ENCODE measurements at regions not wholly inside any gene's neighbourhood (a gene's known extent, or its start where the extent isn't known, plus 50 kb on each side); places are given as distances from the start of the nearest gene placed in this dataset.

GRCh38 chr2:11996618-11997017 is 250.2 kb downstream of the LPIN1 start:
- H3K4me3 ChIP-seq (ENCODE audit: low read length) = no peak overlapping the region
- H3K9me3 ChIP-seq (ENCODE audit: control insufficient read depth, low read length) = peaks cover 8% of the 10 kb centered on the region
- no peak overlapping the region for H3K9ac ChIP-seq (ENCODE audit: low read length)
- peaks cover 12% of the 10 kb centered on the region for H3K4me1 ChIP-seq (ENCODE audit: control insufficient read depth, insufficient read depth, low read length)
- H3K27me3 ChIP-seq (replicated peaks; ENCODE audit: control insufficient read depth, insufficient read depth, low read length) = peaks cover 5% of the 10 kb centered on the region
- peak; percentile 72 for DNase-seq (ENCODE audit: low read depth)
- H3K36me3 ChIP-seq (ENCODE audit: control insufficient read depth, insufficient read depth, low read length, severe bottlenecking) = no peaks in the 10 kb centered on the region

GRCh38 chr2:11997142-11997541 is 250.7 kb downstream of the LPIN1 start:
- peaks cover 12% of the 10 kb centered on the region for H3K4me1 ChIP-seq (ENCODE audit: control insufficient read depth, insufficient read depth, low read length)
- no peak for DNase-seq (ENCODE audit: low read depth)
- H3K27me3 ChIP-seq (replicated peaks; ENCODE audit: control insufficient read depth, insufficient read depth, low read length) = peaks cover 5% of the 10 kb centered on the region
- peaks cover 8% of the 10 kb centered on the region for H3K9me3 ChIP-seq (ENCODE audit: control insufficient read depth, low read length)
- H3K4me3 ChIP-seq (ENCODE audit: low read length) = no peak overlapping the region
- no peaks in the 10 kb centered on the region for H3K36me3 ChIP-seq (ENCODE audit: control insufficient read depth, insufficient read depth, low read length, severe bottlenecking)
- no peak overlapping the region for H3K9ac ChIP-seq (ENCODE audit: low read length)

- H3K27me3 ChIP-seq (replicated peaks; ENCODE audit: control insufficient read depth, insufficient read depth, low read length) = no peaks in the 10 kb centered on the region
- H3K36me3 ChIP-seq (ENCODE audit: control insufficient read depth, insufficient read depth, low read length, severe bottlenecking) = no peaks in the 10 kb centered on the region
- H3K9me3 ChIP-seq (ENCODE audit: control insufficient read depth, low read length) = peaks cover 8% of the 10 kb centered on the region
- DNase-seq (ENCODE audit: low read depth) = peak; percentile 71
- H3K4me1 ChIP-seq (ENCODE audit: control insufficient read depth, insufficient read depth, low read length) = peaks cover 12% of the 10 kb centered on the region
- no peak overlapping the region for H3K9ac ChIP-seq (ENCODE audit: low read length)
- H3K4me3 ChIP-seq (ENCODE audit: low read length) = no peak overlapping the region
These were observed 251.8 kb downstream of the LPIN1 start for GRCh38 chr2:11998218-11998617.

GRCh38 chr2:11998626-11999378 is 252.4 kb downstream of the LPIN1 start:
- Histone ChIP-seq H3K4me1 (ENCODE audit: control insufficient read depth, insufficient read depth, low read length) (peaks cover 12% of the 10 kb centered on the region), H3K4me3 (ENCODE audit: low read length) (no peak overlapping the region), H3K9ac (ENCODE audit: low read length) (no peak overlapping the region), H3K9me3 (ENCODE audit: control insufficient read depth, low read length) (peaks cover 8% of the 10 kb centered on the region), H3K27me3 (replicated peaks; ENCODE audit: control insufficient read depth, insufficient read depth, low read length) (no peaks in the 10 kb centered on the region), H3K36me3 (ENCODE audit: control insufficient read depth, insufficient read depth, low read length, severe bottlenecking) (no peaks in the 10 kb centered on the region)
- peak; percentile 51 for DNase-seq (ENCODE audit: low read depth)

GRCh38 chr2:12001621-12002020 is 255.2 kb downstream of the LPIN1 start:
- no peaks in the 10 kb centered on the region for H3K9me3 ChIP-seq (ENCODE audit: control insufficient read depth, low read length)
- no peak overlapping the region for H3K9ac ChIP-seq (ENCODE audit: low read length)
- peaks cover under 1% of the 10 kb centered on the region for H3K4me1 ChIP-seq (ENCODE audit: control insufficient read depth, insufficient read depth, low read length)
- no peaks in the 10 kb centered on the region for H3K27me3 ChIP-seq (replicated peaks; ENCODE audit: control insufficient read depth, insufficient read depth, low read length)
- no peaks in the 10 kb centered on the region for H3K36me3 ChIP-seq (ENCODE audit: control insufficient read depth, insufficient read depth, low read length, severe bottlenecking)
- DNase-seq (ENCODE audit: low read depth) = no peak
- H3K4me3 ChIP-seq (ENCODE audit: low read length) = no peak overlapping the region

- Histone ChIP-seq H3K36me3 (ENCODE audit: control insufficient read depth, insufficient read depth, low read length, severe bottlenecking) (no peaks in the 10 kb centered on the region), H3K27me3 (replicated peaks; ENCODE audit: control insufficient read depth, insufficient read depth, low read length) (no peaks in the 10 kb centered on the region), H3K4me1 (ENCODE audit: control insufficient read depth, insufficient read depth, low read length) (no peaks in the 10 kb centered on the region), H3K9me3 (ENCODE audit: control insufficient read depth, low read length) (no peaks in the 10 kb centered on the region), H3K4me3 (ENCODE audit: low read length) (no peak overlapping the region), H3K9ac (ENCODE audit: low read length) (no peak overlapping the region)
- no peak for DNase-seq (ENCODE audit: low read depth)
These were observed 255.8 kb downstream of the LPIN1 start for GRCh38 chr2:12002215-12002614.

GRCh38 chr2:12004713-12005112 is 258.3 kb downstream of the LPIN1 start:
- Histone ChIP-seq H3K4me1 (ENCODE audit: control insufficient read depth, insufficient read depth, low read length) (no peaks in the 10 kb centered on the region), H3K9me3 (ENCODE audit: control insufficient read depth, low read length) (no peaks in the 10 kb centered on the region), H3K36me3 (ENCODE audit: control insufficient read depth, insufficient read depth, low read length, severe bottlenecking) (no peaks in the 10 kb centered on the region), H3K27me3 (replicated peaks; ENCODE audit: control insufficient read depth, insufficient read depth, low read length) (no peaks in the 10 kb centered on the region), H3K9ac (ENCODE audit: low read length) (no peak overlapping the region), H3K4me3 (ENCODE audit: low read length) (no peak overlapping the region)
- DNase-seq (ENCODE audit: low read depth) = no peak

- H3K4me1 ChIP-seq (ENCODE audit: control insufficient read depth, insufficient read depth, low read length) = no peaks in the 10 kb centered on the region
- no peaks in the 10 kb centered on the region for H3K9me3 ChIP-seq (ENCODE audit: control insufficient read depth, low read length)
- H3K36me3 ChIP-seq (ENCODE audit: control insufficient read depth, insufficient read depth, low read length, severe bottlenecking) = no peaks in the 10 kb centered on the region
- no peak overlapping the region for H3K4me3 ChIP-seq (ENCODE audit: low read length)
- H3K27me3 ChIP-seq (replicated peaks; ENCODE audit: control insufficient read depth, insufficient read depth, low read length) = peaks cover 3% of the 10 kb centered on the region
- no peak overlapping the region for H3K9ac ChIP-seq (ENCODE audit: low read length)
- no peak for DNase-seq (ENCODE audit: low read depth)
These were observed 259.7 kb downstream of the LPIN1 start for GRCh38 chr2:12005886-12006681.

- Histone ChIP-seq H3K36me3 (ENCODE audit: control insufficient read depth, insufficient read depth, low read length, severe bottlenecking) (no peaks in the 10 kb centered on the region), H3K4me1 (ENCODE audit: control insufficient read depth, insufficient read depth, low read length) (no peaks in the 10 kb centered on the region), H3K9me3 (ENCODE audit: control insufficient read depth, low read length) (no peaks in the 10 kb centered on the region), H3K9ac (ENCODE audit: low read length) (no peak overlapping the region), H3K27me3 (replicated peaks; ENCODE audit: control insufficient read depth, insufficient read depth, low read length) (peaks cover 4% of the 10 kb centered on the region), H3K4me3 (ENCODE audit: low read length) (no peak overlapping the region)
- peak; percentile 41 for DNase-seq (ENCODE audit: low read depth)
These were observed 260.4 kb downstream of the LPIN1 start for GRCh38 chr2:12006850-12007249.

GRCh38 chr2:12007282-12007681 is 260.9 kb downstream of the LPIN1 start:
- no peak overlapping the region for H3K4me3 ChIP-seq (ENCODE audit: low read length)
- no peaks in the 10 kb centered on the region for H3K9me3 ChIP-seq (ENCODE audit: control insufficient read depth, low read length)
- no peaks in the 10 kb centered on the region for H3K4me1 ChIP-seq (ENCODE audit: control insufficient read depth, insufficient read depth, low read length)
- DNase-seq (ENCODE audit: low read depth) = no peak
- no peak overlapping the region for H3K9ac ChIP-seq (ENCODE audit: low read length)
- peaks cover 4% of the 10 kb centered on the region for H3K27me3 ChIP-seq (replicated peaks; ENCODE audit: control insufficient read depth, insufficient read depth, low read length)
- H3K36me3 ChIP-seq (ENCODE audit: control insufficient read depth, insufficient read depth, low read length, severe bottlenecking) = no peaks in the 10 kb centered on the region

GRCh38 chr2:12008425-12009061 is 262.1 kb downstream of the LPIN1 start:
- peak; percentile 53 for DNase-seq (ENCODE audit: low read depth)
- Histone ChIP-seq H3K36me3 (ENCODE audit: control insufficient read depth, insufficient read depth, low read length, severe bottlenecking) (no peaks in the 10 kb centered on the region), H3K9me3 (ENCODE audit: control insufficient read depth, low read length) (no peaks in the 10 kb centered on the region), H3K4me3 (ENCODE audit: low read length) (no peak overlapping the region), H3K9ac (ENCODE audit: low read length) (no peak overlapping the region), H3K4me1 (ENCODE audit: control insufficient read depth, insufficient read depth, low read length) (no peaks in the 10 kb centered on the region), H3K27me3 (replicated peaks; ENCODE audit: control insufficient read depth, insufficient read depth, low read length) (peaks cover 4% of the 10 kb centered on the region)

Measured in adipocyte (in vitro differentiated cells).